ENCODE measurements at regions not wholly inside any gene's neighbourhood (a gene's known extent, or its start where the extent isn't known, plus 50 kb on each side); places are given as distances from the start of the nearest gene placed in this dataset.

DNA sequence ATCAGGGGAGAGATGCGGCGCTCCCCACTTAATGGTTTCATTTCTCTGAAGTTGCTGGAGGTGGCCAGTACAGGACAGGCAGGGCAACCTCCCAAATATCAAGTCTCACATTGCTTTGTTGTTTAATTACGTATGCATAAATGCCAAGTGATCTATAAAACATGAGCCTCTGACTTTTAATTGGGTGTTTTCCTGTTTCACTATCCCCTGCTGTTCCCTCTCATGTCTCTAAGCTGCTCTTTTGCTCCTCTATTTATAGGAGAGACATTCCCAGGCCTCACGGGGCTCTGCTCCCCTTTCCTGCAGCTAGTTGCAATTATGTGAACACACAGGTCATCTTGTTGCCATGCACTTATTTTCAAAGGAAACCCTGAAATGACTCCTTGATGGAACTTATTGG, 1173.5 kb upstream of the GOT2 start:
- TF ChIP-seq, protein P1, sequence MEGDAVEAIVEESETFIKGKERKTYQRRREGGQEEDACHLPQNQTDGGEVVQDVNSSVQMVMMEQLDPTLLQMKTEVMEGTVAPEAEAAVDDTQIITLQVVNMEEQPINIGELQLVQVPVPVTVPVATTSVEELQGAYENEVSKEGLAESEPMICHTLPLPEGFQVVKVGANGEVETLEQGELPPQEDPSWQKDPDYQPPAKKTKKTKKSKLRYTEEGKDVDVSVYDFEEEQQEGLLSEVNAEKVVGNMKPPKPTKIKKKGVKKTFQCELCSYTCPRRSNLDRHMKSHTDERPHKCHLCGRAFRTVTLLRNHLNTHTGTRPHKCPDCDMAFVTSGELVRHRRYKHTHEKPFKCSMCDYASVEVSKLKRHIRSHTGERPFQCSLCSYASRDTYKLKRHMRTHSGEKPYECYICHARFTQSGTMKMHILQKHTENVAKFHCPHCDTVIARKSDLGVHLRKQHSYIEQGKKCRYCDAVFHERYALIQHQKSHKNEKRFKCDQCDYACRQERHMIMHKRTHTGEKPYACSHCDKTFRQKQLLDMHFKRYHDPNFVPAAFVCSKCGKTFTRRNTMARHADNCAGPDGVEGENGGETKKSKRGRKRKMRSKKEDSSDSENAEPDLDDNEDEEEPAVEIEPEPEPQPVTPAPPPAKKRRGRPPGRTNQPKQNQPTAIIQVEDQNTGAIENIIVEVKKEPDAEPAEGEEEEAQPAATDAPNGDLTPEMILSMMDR (IDR thresholded peaks at IDR 0.05; ENCODE audit: insufficient read depth, low read length, severe bottlenecking): no peak
- no peak overlapping the region for H3K4me3 ChIP-seq (ENCODE audit: low read depth, low read length)
- no peak for DNase-seq (ENCODE audit: low read depth)
- FAIRE-seq: no peak
- H3K27me3 ChIP-seq (ENCODE audit: control insufficient read depth, insufficient read depth, low read length): no peaks in the 10 kb centered on the region
- H3K36me3 ChIP-seq (ENCODE audit: control insufficient read depth, insufficient read depth, low read length): no peaks in the 10 kb centered on the region

DNA sequence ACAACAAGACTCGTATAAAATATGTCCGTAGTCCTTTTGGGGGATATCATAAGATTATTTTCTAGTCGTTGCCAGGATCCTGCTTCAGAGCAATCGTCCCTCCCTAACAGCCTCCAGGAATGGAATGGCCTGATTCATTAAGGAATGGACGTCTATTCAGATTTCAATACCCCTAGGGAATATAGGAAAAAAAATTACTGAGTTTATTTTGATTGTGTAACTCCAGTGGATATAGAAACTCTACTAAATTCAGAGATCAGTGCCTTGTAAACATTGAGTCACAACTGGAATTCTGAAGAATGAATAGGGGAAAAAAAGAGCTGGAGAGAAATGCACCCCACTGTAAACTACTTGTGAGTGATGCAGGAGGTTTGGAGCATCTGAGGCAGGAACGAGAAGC, 1171.5 kb upstream of the GOT2 start:
- Histone ChIP-seq H3K36me3 (ENCODE audit: control insufficient read depth, insufficient read depth, low read length) (no peaks in the 10 kb centered on the region), H3K27me3 (ENCODE audit: control insufficient read depth, insufficient read depth, low read length) (no peaks in the 10 kb centered on the region), H3K4me3 (ENCODE audit: low read depth, low read length) (no peak overlapping the region)
- DNase-seq (ENCODE audit: low read depth): peak; percentile 44
- TF ChIP-seq, protein P1 (IDR thresholded peaks at IDR 0.05; ENCODE audit: insufficient read depth, low read length, severe bottlenecking): no peak
- FAIRE-seq: no peak

DNA sequence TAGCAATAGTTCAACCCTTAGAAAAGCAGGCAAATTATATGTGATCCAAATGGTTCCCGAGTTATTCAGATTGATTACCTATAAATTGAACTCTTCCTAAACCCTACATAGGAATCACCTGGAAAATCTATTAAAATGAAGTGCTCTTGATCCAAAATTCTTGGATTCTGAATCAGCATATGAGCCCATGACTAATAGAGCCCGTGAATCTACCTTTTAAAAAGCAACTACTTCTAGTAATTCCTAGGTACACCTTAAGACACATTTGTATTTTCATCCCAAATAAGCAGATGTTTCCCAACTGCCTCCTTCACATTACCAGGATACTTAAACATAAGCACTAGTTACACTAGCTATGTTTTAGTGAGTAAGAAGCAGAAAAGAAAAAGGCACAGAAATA, 1171.0 kb upstream of the GOT2 start:
- H3K36me3 ChIP-seq (ENCODE audit: control insufficient read depth, insufficient read depth, low read length): no peaks in the 10 kb centered on the region
- FAIRE-seq (no peak), DNase-seq (ENCODE audit: low read depth) (peak; percentile 4)
- no peaks in the 10 kb centered on the region for H3K27me3 ChIP-seq (ENCODE audit: control insufficient read depth, insufficient read depth, low read length)
- no peak overlapping the region for H3K4me3 ChIP-seq (ENCODE audit: low read depth, low read length)
- TF ChIP-seq, protein P1 (IDR thresholded peaks at IDR 0.05; ENCODE audit: insufficient read depth, low read length, severe bottlenecking): no peak

DNA sequence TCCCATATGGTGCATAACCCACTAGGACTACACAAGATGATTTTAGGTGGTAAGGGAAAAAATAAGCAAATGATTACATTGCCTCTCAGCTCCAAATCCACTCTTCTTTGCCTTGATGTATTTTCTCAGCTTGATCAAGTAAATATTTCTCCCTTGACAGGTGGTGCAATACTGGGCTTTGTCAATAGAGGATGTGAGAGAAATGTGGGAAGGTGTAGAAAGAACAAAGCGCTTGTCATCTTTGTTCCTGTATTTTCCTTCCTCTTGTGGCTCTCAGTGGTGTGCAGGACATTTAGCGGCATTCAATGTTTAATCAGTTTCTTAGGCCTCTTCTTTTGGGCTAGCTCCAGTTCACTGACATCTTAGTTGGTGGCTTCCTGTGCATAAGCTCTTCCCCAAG, 1165.8 kb upstream of the GOT2 start:
- H3K27me3 ChIP-seq (ENCODE audit: control insufficient read depth, insufficient read depth, low read length): no peaks in the 10 kb centered on the region
- H3K36me3 ChIP-seq (ENCODE audit: control insufficient read depth, insufficient read depth, low read length): no peaks in the 10 kb centered on the region
- H3K4me3 ChIP-seq (ENCODE audit: low read depth, low read length): no peak overlapping the region
- FAIRE-seq (no peak), DNase-seq (ENCODE audit: low read depth) (no peak)
- TF ChIP-seq, protein P1 (IDR thresholded peaks at IDR 0.05; ENCODE audit: insufficient read depth, low read length, severe bottlenecking): no peak

DNA sequence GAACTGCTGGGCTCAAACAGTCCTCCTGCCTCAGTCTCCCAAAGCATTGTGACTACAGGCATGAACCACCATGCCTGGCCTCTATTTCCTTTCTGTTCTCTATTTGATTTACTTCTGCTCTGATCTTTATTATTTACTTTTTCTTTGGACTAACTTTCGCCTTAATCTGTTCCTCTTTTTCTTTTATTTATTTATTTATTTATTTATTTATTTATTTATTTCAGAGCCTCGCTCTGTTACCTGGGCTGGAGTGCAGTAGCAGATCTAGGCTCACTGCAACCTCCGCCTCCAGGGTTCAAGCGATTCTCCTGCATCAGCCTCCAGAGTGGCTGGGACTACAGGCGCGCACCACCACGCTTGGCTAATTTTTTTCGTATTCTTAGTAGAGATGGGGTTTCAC, 1158.3 kb upstream of the GOT2 start:
- H3K4me3 ChIP-seq (ENCODE audit: low read depth, low read length): no peak overlapping the region
- no peaks in the 10 kb centered on the region for H3K36me3 ChIP-seq (ENCODE audit: control insufficient read depth, insufficient read depth, low read length)
- TF ChIP-seq, protein P1 (IDR thresholded peaks at IDR 0.05; ENCODE audit: insufficient read depth, low read length, severe bottlenecking): no peak
- H3K27me3 ChIP-seq (ENCODE audit: control insufficient read depth, insufficient read depth, low read length): no peaks in the 10 kb centered on the region
- no peak for FAIRE-seq
- no peak for DNase-seq (ENCODE audit: low read depth)

DNA sequence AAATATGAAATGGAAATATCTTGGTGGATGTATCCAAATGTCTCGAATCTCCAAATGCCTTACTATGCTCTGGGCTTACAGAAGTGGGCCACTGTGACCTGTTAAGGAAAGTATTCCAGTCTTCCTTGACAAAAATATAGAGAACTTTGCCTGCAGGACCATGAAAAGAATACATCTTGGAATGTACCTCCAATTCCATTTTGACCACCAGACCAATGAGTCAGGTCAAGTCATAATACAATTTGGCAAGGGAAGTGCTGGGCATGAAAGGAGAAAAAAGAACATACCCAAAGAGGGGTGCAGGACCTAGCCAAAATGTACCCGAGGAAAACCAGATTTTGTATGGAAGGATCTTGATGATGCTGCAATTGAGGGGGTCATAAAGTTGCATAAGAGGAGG, 1153.7 kb upstream of the GOT2 start:
- no peak for FAIRE-seq
- no peaks in the 10 kb centered on the region for H3K36me3 ChIP-seq (ENCODE audit: control insufficient read depth, insufficient read depth, low read length)
- H3K4me3 ChIP-seq (ENCODE audit: low read depth, low read length): no peak overlapping the region
- no peak for DNase-seq (ENCODE audit: low read depth)
- TF ChIP-seq, protein P1 (IDR thresholded peaks at IDR 0.05; ENCODE audit: insufficient read depth, low read length, severe bottlenecking): no peak
- H3K27me3 ChIP-seq (ENCODE audit: control insufficient read depth, insufficient read depth, low read length): no peaks in the 10 kb centered on the region

Data from bronchial epithelial cell (primary cell).